ENCODE measurements at regions not wholly inside any gene's neighbourhood (a gene's known extent, or its start where the extent isn't known, plus 50 kb on each side); places are given as distances from the start of the nearest gene placed in this dataset.

DNA sequence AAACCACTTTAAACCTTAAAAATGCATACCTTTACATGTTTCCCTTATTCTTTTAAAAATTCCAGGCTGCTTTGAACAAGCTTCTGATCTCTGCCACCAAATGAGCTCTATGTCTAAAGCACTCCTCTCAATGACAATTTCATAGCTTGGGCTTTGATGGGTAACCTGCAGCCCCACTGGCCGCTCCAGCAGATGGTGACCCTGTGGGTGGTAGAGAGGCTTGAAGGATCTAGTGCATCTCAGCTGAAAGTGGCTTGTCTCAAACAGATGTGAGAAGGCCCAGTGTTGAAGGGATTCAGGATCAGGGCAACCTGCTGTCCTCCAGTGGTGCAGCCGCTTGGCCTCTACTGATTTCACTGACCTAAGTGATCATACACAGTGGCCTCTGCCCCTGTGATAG lies 84.7 kb upstream of the IRF2BP2 start:
- Histone ChIP-seq H2AFZ (ENCODE audit: insufficient read depth, low read length, poor library complexity) (no peak overlapping the region), H3K79me1 (ENCODE audit: low read length) (peaks cover 1% of the 10 kb centered on the region), H3K36me3 (ENCODE audit: control insufficient read depth in 1 of 2, insufficient read depth in 2 of 2, low read length in 2 of 2) (no peaks in the 10 kb centered on the region), H3K27ac (ENCODE audit: low read depth, low read length) (no peak overlapping the region), H3K18ac (ENCODE audit: low read length) (no peak overlapping the region), H3K9ac (ENCODE audit: low read length) (no peak overlapping the region), H3K27me3 (ENCODE audit: insufficient read depth, low read length) (no peaks in the 10 kb centered on the region), H4K91ac (ENCODE audit: low read depth, low read length) (no peak overlapping the region), H2BK12ac (ENCODE audit: low read length) (no peak overlapping the region), H3K4me3 (ENCODE audit: low read depth, low read length) (no peak overlapping the region), H3K9me3 (ENCODE audit: insufficient read depth, low read depth, low read length) (no peaks in the 10 kb centered on the region), H3K4me2 (ENCODE audit: low read length) (no peak overlapping the region), H2AK5ac (ENCODE audit: low read length) (no peak overlapping the region), H2BK120ac (ENCODE audit: insufficient read depth, low read length, poor library complexity) (no peak overlapping the region), H3K4ac (ENCODE audit: low read depth, low read length) (no peak overlapping the region), H4K12ac (ENCODE audit: low read depth, low read length) (no peak overlapping the region), H2BK5ac (ENCODE audit: low read depth, low read length, poor library complexity) (no peak overlapping the region), H3K79me2 (ENCODE audit: control insufficient read depth, insufficient read depth, low read length, poor library complexity) (no peaks in the 10 kb centered on the region), H3K23ac (ENCODE audit: low read length) (no peak overlapping the region), H4K8ac (ENCODE audit: low read depth, low read length) (no peak overlapping the region), H3K4me1 (ENCODE audit: control insufficient read depth in 1 of 2, insufficient read depth in 2 of 2, low read length in 2 of 2) (peaks cover 1 to 2% of the 10 kb centered on the region in 2 experiments), H3K14ac (ENCODE audit: low read length) (no peak overlapping the region)
- no CpG with 5 or more reads among the region's 2 CpGs for WGBS (ENCODE audit: extremely low coverage, insufficient coverage, insufficient read length)
- DNase-seq: no peak

DNA sequence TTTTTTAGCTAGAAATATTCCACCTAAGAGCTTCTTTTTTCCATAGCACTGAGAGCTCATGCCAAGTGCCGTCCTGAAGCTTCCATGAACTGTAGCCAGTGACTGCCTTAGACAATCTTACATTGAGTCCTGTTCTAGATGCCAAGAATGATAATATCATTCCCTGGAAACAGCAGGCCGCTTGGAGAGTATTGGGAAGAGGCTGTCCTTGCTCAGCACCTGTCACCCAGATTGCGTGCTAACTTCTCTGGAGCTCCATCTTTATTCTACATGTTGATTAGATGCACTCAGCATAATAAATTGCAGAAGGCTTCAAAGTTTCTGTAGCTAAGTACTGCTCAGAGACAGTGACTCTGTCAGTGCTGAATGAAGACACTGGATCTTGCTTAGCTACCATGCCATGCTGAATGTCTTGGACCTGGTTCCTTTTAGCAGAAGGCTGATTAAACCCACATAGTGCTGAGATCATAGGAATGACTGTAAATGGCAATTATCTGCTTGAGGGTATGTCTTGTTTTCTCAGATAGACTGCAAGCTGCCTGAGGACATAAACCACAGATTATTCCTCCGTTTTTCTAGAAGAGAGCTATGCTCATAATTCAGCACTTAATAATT lies 83.1 kb upstream of the IRF2BP2 start:
- Histone ChIP-seq H3K18ac (ENCODE audit: low read length) (no peak overlapping the region), H3K79me2 (ENCODE audit: control insufficient read depth, insufficient read depth, low read length, poor library complexity) (no peaks in the 10 kb centered on the region), H3K9me3 (ENCODE audit: insufficient read depth, low read depth, low read length) (no peaks in the 10 kb centered on the region), H4K12ac (ENCODE audit: low read depth, low read length) (no peak overlapping the region), H2AK5ac (ENCODE audit: low read length) (no peak overlapping the region), H3K36me3 (ENCODE audit: control insufficient read depth in 1 of 2, insufficient read depth in 2 of 2, low read length in 2 of 2) (no peaks in the 10 kb centered on the region), H3K23ac (ENCODE audit: low read length) (no peak overlapping the region), H3K4ac (ENCODE audit: low read depth, low read length) (no peak overlapping the region), H3K4me1 (ENCODE audit: control insufficient read depth in 1 of 2, insufficient read depth in 2 of 2, low read length in 2 of 2) (no peaks in the 10 kb centered on the region), H2BK5ac (ENCODE audit: low read depth, low read length, poor library complexity) (no peak overlapping the region), H3K27me3 (ENCODE audit: insufficient read depth, low read length) (no peaks in the 10 kb centered on the region), H4K91ac (ENCODE audit: low read depth, low read length) (no peak overlapping the region), H3K14ac (ENCODE audit: low read length) (no peak overlapping the region), H3K4me3 (ENCODE audit: low read depth, low read length) (no peak overlapping the region), H4K8ac (ENCODE audit: low read depth, low read length) (no peak overlapping the region), H2AFZ (ENCODE audit: insufficient read depth, low read length, poor library complexity) (no peak overlapping the region), H2BK12ac (ENCODE audit: low read length) (no peak overlapping the region), H3K4me2 (ENCODE audit: low read length) (no peak overlapping the region), H3K27ac (ENCODE audit: low read depth, low read length) (no peak overlapping the region), H2BK120ac (ENCODE audit: insufficient read depth, low read length, poor library complexity) (no peak overlapping the region), H3K79me1 (ENCODE audit: low read length) (no peaks in the 10 kb centered on the region), H3K9ac (ENCODE audit: low read length) (no peak overlapping the region)
- no peak for DNase-seq
- no CpG with 5 or more reads among the region's 4 CpGs for WGBS (ENCODE audit: extremely low coverage, insufficient coverage, insufficient read length)

DNA sequence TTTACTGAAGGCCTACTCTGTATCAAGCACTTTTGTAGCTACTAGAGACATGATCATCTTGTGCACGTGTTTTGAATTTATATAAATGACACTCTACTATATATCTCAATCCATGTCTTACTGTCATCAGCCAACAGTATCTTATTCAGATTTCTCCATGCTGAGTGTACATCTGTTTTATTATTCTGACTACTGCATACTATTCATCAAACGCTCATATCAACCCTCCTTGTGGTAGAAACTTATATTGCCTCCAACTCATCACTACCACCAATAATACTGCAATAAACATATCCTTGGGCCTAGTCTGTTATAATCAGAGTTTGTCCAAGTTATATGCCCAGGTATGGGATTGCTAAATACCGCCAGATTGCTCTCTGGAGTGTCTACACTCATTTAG lies 81.6 kb upstream of the IRF2BP2 start:
- Histone ChIP-seq H2AFZ (ENCODE audit: insufficient read depth, low read length, poor library complexity) (no peak overlapping the region), H3K14ac (ENCODE audit: low read length) (no peak overlapping the region), H3K23ac (ENCODE audit: low read length) (no peak overlapping the region), H3K27me3 (ENCODE audit: insufficient read depth, low read length) (no peaks in the 10 kb centered on the region), H3K79me2 (ENCODE audit: control insufficient read depth, insufficient read depth, low read length, poor library complexity) (no peaks in the 10 kb centered on the region), H3K18ac (ENCODE audit: low read length) (no peak overlapping the region), H3K36me3 (ENCODE audit: control insufficient read depth in 1 of 2, insufficient read depth in 2 of 2, low read length in 2 of 2) (no peaks in the 10 kb centered on the region), H2BK12ac (ENCODE audit: low read length) (no peak overlapping the region), H4K12ac (ENCODE audit: low read depth, low read length) (no peak overlapping the region), H3K27ac (ENCODE audit: low read depth, low read length) (no peak overlapping the region), H4K91ac (ENCODE audit: low read depth, low read length) (no peak overlapping the region), H2BK120ac (ENCODE audit: insufficient read depth, low read length, poor library complexity) (no peak overlapping the region), H3K4me3 (ENCODE audit: low read depth, low read length) (no peak overlapping the region), H3K4me2 (ENCODE audit: low read length) (no peak overlapping the region), H2BK5ac (ENCODE audit: low read depth, low read length, poor library complexity) (no peak overlapping the region), H3K79me1 (ENCODE audit: low read length) (no peaks in the 10 kb centered on the region), H2AK5ac (ENCODE audit: low read length) (no peak overlapping the region), H3K9me3 (ENCODE audit: insufficient read depth, low read depth, low read length) (no peaks in the 10 kb centered on the region), H3K4me1 (ENCODE audit: control insufficient read depth in 1 of 2, insufficient read depth in 2 of 2, low read length in 2 of 2) (no peaks in the 10 kb centered on the region), H3K9ac (ENCODE audit: low read length) (no peak overlapping the region), H4K8ac (ENCODE audit: low read depth, low read length) (no peak overlapping the region), H3K4ac (ENCODE audit: low read depth, low read length) (no peak overlapping the region)
- DNase-seq: peak in 1 of 2 donors; percentile 8
- no CpG with 5 or more reads among the region's 3 CpGs for WGBS (ENCODE audit: extremely low coverage, insufficient coverage, insufficient read length)

DNA sequence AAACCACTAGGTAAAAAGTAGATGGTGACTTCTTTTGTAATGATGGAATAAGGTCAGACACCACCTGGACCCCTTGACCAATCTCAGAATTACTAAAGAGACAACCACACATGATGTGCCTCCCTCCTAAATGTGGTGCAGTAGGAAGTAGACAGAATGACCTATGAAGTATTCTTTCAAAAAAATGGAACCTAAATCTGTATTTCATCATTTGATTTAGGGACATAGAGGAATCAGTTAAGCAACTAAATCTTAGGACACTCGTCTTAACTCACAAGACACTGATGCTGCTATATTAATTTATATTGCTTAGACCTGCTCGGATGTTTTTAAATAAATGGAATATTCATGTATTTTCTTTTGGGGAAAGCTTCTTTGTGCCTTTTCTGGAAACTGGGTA lies 80.9 kb upstream of the IRF2BP2 start:
- Histone ChIP-seq H2BK12ac (ENCODE audit: low read length) (no peak overlapping the region), H3K27me3 (ENCODE audit: insufficient read depth, low read length) (no peaks in the 10 kb centered on the region), H3K4me3 (ENCODE audit: low read depth, low read length) (no peak overlapping the region), H3K27ac (ENCODE audit: low read depth, low read length) (no peak overlapping the region), H2AFZ (ENCODE audit: insufficient read depth, low read length, poor library complexity) (no peak overlapping the region), H4K8ac (ENCODE audit: low read depth, low read length) (no peak overlapping the region), H3K9me3 (ENCODE audit: insufficient read depth, low read depth, low read length) (no peaks in the 10 kb centered on the region), H3K36me3 (ENCODE audit: control insufficient read depth in 1 of 2, insufficient read depth in 2 of 2, low read length in 2 of 2) (no peaks in the 10 kb centered on the region), H3K9ac (ENCODE audit: low read length) (no peak overlapping the region), H3K4me2 (ENCODE audit: low read length) (no peak overlapping the region), H2BK120ac (ENCODE audit: insufficient read depth, low read length, poor library complexity) (no peak overlapping the region), H3K18ac (ENCODE audit: low read length) (no peak overlapping the region), H3K79me2 (ENCODE audit: control insufficient read depth, insufficient read depth, low read length, poor library complexity) (no peaks in the 10 kb centered on the region), H4K12ac (ENCODE audit: low read depth, low read length) (no peak overlapping the region), H2AK5ac (ENCODE audit: low read length) (no peak overlapping the region), H2BK5ac (ENCODE audit: low read depth, low read length, poor library complexity) (no peak overlapping the region), H3K4ac (ENCODE audit: low read depth, low read length) (no peak overlapping the region), H3K23ac (ENCODE audit: low read length) (no peak overlapping the region), H3K14ac (ENCODE audit: low read length) (no peak overlapping the region), H4K91ac (ENCODE audit: low read depth, low read length) (no peak overlapping the region), H3K79me1 (ENCODE audit: low read length) (no peaks in the 10 kb centered on the region), H3K4me1 (ENCODE audit: control insufficient read depth in 1 of 2, insufficient read depth in 2 of 2, low read length in 2 of 2) (no peaks in the 10 kb centered on the region)
- no CpG with 5 or more reads among the region's 2 CpGs for WGBS (ENCODE audit: extremely low coverage, insufficient coverage, insufficient read length)
- no peak for DNase-seq
